DMS53 treated with DMSO at 0.1 percent for 48 hours (cell line): ENCODE measurements at regions not wholly inside any gene's neighbourhood (a gene's known extent, or its start where the extent isn't known, plus 50 kb on each side); places are given as distances from the start of the nearest gene placed in this dataset.
A peak's percentile ranks its signal among the peaks of the same experiment; 100 is the strongest.

Source experiments
- DNase-seq: peaks from one replicate; lab custom pipeline; 2025; ENCODE audit not compliant: unreplicated experiment; lab: John Stamatoyannopoulos, UW

GRCh38 chr6:82072751-82073150, 174.8 kb downstream of the IBTK start:
- DNase-seq, result no peak

GRCh38 chr6:82072121-82072521, 175.4 kb downstream of the IBTK start:
- no peak for DNase-seq

DNA sequence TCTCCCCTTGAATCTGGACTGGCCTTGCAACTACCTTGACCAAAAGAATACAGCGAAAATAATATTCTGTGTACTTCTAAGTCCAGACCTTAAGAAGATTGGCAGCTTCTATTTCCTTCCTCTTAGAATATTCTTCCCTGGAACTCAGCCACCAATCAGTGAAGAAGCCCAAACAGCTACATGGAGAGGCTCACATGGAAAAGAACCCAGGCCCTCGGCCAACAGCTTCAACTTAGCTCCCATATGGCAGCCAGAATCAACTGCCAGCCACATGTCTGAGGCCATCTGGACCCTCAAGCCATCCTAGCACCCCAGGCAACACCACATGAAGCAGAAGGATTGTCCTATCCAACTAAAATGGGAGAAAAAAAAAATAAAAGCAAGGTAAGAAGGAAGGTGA, 178.8 kb downstream of the IBTK start:
- no peak for DNase-seq

DNA sequence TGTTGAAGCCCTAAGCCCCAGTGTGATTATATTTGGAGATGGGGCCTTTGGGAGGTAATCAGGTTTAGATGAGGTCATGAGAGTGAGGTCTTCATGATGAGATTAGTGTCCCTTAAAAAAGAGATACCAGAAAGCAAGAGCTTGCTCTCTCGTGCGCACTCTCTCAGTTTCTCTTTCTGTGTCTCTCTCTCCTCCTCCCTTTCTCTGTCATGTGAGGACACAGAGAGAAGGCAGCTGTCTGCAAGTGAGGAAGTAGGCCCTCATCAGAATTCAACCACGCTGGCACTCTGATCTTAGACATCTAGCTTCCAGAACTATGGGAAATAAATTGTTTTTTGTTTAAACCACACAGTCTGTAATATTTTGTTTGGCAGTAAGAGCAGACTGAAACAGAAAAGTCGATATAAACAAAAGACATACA, 180.5 kb downstream of the IBTK start:
- no peak for DNase-seq

GRCh38 chr6:82066196-82066595, 181.3 kb downstream of the IBTK start:
- no peak for DNase-seq

DNA sequence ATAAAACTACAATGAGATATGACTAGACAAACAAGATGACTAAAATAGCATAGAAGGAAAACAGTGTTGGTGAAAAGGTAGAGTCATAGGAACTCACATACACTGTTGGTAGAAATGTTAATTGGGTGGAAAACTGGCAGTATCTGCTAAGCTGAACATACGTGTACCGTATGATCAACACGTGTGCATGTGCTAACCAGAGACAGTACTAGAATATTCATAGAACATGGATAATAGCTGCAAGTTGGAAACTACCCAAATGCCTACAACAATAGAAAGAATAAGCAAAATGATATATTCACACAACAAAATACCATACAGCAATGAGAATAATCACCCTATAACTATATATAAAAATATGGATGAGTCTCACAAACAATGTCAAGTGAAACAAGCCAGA, 184.0 kb downstream of the IBTK start:
- no peak for DNase-seq

DNA sequence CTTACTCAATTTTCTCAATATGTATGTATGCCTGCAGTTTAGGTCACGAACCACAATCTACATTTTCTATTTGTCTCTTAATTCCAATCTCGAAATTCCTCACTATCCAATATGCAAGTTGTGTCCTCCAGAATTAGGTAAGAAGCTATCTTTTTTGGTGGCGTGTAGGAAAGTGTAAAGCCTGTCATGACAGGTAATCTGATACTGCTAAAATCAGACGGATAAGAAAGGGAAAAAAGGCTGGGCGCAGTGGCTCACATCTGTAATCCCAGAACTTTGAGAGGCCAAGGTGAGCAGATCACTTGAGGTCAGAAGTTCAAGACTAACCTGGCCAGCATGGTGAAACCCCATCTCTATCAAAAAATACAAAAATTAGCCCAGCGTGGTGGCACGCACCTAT, 185.3 kb downstream of the IBTK start:
- DNase-seq, result no peak

DNA sequence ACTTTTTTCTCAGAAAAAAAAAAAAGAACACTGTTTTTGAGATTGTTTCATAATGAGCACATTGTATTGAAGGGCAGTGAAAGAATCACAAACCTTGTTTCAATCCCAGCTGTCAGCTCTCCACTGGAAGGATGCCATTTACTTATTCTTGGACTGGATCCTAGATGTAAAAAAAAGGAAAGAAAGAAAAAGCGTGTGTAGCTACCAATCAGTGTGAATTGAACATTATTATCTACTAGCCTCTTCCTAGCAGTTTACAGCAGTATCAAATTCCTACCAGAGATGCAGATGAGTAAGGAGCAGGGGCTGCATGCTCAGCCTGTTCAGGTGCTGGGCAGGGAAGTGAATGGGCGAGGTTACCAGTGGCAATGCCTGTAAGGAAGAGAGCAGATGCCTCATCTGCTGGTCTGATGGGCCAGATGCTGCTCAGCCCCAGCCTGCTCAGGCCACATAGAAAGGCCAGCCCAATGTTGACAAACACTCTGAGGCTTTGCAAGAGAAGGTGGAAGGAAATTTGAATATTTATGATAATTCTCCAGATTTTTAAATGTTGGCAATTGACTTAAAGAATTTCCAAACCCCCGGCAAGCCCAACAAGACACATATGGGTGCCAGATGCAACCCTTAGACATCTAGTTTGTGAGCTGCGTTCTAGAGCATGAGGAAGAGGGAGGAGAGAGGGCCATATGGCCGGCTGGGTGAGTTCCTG, 189.5 kb downstream of the IBTK start:
- DNase-seq, result no peak

DNA sequence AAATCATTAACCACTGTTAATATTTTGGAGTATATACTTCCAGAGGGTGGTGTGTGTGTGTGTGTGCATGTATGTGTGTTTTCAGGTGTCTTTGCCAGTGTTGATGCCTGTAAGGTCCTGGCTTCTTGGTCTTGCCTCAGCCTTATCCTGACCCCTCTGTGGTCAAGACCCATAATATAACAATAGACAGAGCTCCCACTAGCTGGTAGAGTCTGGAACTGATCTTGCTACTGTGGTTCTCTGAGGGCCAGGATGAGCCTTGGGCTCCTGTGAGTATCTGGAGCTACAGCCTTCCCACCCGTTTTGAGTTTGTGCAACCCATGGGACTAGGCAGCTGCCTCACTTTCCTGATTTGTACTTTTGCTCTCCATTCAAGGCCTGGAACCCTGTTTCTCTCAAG, 191.0 kb downstream of the IBTK start:
- no peak for DNase-seq

DNA sequence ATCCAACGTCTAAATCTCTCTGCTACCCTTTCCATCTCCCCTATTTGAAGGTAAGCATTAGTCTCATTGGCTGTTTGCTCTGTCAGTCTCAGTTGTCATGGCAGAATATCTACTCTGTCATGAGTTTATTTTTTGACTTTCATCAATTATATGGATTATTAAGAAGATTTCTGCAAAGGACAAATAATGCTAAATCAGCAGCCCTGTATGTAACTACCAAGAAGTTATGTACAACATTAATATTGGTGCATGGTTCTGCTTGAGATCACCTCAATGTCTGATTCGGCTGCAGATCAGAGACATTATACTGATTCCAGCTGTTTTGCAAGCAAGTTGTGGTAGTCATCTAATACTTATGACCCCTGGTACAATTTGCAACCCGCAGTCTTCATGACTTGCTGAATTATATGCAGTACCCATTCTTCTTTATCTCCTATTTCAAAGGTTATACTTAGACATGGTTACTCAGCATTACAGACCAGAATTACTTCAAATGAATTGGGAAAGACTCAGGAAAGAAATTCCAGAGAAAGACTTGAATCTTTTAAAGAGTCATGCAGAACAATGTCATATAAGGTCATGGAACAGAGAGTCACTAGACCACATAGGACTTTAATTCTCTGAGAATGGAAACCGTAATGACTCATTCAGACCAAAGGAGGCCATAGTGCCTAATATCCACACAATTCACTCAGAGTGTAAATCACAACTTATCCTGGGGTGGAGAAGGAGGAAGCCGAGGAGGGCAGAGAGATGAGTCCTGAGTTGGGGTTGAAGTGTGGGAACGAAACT, 201.4 kb downstream of the IBTK start:
- no peak for DNase-seq

- DNase-seq, result peak; percentile 16
Observed at GRCh38 chr6:82040405-82041221, 206.9 kb downstream of the IBTK start.

GRCh38 chr6:82038631-82039030, 208.9 kb downstream of the IBTK start:
- DNase-seq, result no peak

GRCh38 chr6:82035526-82035925, 212.0 kb downstream of the IBTK start:
- DNase-seq, result no peak

DNA sequence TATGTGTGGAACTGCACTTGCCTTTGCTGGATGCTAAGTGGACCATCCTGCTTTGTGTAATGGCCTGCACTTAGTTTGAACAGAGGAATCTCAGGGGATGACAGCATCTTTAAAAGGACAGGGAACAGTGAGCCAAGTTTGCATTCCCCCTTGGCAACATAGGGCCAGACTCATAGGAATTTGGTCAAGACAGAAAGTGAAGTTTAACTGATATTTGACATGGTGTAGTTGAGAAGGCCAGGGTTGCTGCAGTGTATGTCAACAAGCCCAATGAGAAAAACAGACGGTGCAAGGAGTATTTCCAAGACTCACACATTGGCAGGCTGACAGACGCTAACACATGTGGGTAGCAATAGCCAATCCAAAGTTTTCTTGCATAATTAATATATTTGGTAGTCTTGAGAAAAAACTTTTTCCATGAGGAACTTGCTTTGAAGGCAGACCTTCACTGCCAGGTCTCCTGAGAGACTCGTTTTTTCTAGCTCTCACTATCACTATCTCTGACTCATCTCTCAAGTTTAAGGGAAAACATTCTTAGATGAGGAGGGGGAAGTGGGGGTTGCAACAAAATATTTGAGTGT, 213.8 kb downstream of the IBTK start:
- DNase-seq, result no peak

- no peak for DNase-seq
Observed at GRCh38 chr6:82032444-82032843, 215.1 kb downstream of the IBTK start.

GRCh38 chr6:82030761-82031503, 216.6 kb downstream of the IBTK start:
- no peak for DNase-seq

DNA sequence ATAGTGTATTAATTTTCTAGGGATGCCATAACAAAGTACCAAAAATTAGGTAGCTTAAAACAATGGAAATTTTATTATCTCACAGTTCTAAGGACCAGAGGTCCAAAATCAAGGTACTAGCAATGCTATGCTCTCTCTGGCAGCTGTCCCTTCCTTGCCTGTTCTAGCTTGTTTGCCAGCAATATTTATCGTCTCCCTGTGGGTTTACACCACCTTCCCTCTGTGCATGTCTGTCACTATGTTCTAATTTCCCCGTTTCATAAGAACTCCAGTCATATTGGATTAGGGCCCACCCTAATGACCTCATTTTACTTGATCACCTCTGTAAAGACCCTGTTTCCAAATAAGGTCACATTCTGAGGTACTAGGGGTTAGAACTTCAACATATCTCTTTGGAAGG, 217.2 kb downstream of the IBTK start:
- no peak for DNase-seq

DNA sequence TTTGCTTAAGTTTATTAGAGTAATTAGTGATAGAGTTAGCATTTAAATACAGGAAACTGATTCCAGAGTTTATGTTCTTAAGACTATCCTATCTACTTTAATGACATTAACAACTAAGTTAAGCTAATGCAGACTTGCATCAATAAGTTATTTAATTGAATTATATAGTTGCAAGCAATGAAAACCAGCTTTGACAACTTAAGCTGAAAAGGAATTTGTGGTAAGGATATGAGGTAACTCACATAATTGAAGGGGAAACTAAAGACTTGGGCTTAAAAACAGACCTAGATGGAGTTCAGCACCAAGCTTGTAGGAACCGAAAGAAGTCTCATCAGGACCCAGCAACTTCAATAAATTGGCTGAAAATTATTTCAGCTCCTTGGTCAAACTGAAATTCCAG, 222.3 kb downstream of the IBTK start:
- DNase-seq, result no peak

DNA sequence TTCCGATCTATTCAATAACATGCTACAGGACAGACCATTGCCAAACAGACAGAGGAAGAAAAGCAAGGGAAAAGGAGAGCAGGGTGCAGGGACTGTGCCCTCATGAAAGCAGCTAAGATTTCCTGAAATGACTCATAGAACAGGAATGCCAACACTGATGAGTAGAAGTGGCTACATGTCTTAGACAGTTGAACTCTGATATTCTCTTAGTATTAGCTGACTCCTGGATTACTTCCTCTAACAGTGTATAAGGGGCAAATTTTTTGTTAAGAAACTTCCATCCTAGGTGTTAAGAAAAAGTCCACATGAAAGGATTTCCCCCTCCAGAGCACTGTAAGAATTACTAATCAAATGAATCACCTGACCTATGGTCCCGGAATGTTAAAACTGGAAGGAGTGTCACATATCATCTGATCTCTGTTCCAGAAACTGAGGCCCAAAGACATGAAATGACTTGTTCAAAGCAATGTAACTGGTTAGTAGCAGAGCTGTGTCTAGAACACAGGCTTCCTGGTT, 224.9 kb downstream of the IBTK start:
- peak; percentile 1 for DNase-seq

- no peak for DNase-seq
Observed at GRCh38 chr6:82017773-82018172, 229.8 kb downstream of the IBTK start.
